ENCODE measurements at regions not wholly inside any gene's neighbourhood (a gene's known extent, or its start where the extent isn't known, plus 50 kb on each side); places are given as distances from the start of the nearest gene placed in this dataset.

- no peak overlapping the region for H3K4me3 ChIP-seq
- no peak for ATAC-seq (ENCODE audit: insufficient read depth, low FRiP score)
- H3K27me3 ChIP-seq (ENCODE audit: control insufficient read depth in 3 of 3, insufficient read depth in 3 of 3, low read length in 2 of 3), result no peaks in the 10 kb centered on the region
- no peak overlapping the region for H3K9ac ChIP-seq (ENCODE audit: insufficient read depth in 1 of 2, low read length in 2 of 2)
- DNase-seq, result no peak
- H3K4me1 ChIP-seq (ENCODE audit: control insufficient read depth in 5 of 5, insufficient read depth in 5 of 5, low read length in 5 of 5), result no peaks in the 10 kb centered on the region
- 78 to 83% methylated on average over 1 of the region's 1 CpG for WGBS, 2 donors
- no peak for TF ChIP-seq CTCF (IDR thresholded peaks at IDR 0.05; ENCODE audit: control extremely low read depth, extremely low read depth)
- no peaks in the 10 kb centered on the region for H3K36me3 ChIP-seq (ENCODE audit: control insufficient read depth in 4 of 4, insufficient read depth in 4 of 4, low read length in 4 of 4)
- no peaks in the 10 kb centered on the region for H3K9me3 ChIP-seq (ENCODE audit: control insufficient read depth in 4 of 4, insufficient read depth in 3 of 4, low read length in 3 of 4)
- no peak overlapping the region for H3K27ac ChIP-seq (ENCODE audit: low read depth in 1 of 2, low read length in 1 of 2)
Measured at GRCh38 chr4:160810424-160810823, 1353.4 kb downstream of the FSTL5 start.

DNA sequence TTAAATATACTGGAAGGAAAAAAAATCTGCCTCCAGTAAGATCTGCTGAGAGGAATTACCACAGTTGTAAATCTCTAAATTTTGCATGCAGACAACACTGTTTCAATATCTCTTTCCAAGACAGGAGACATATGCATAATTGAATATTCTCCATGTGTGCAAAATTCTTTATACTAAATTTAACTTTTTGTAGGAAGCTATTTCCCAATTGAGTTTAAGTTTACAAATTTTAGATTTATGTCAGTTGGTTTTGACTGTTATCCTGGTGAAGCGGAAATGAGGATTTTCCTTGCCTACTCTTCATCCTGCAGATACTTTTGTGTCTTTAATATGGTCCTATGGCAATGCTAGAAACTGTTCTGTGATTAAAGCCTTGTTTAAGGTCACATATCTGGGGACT lies 1352.9 kb downstream of the FSTL5 start:
- Histone ChIP-seq H3K4me1 (ENCODE audit: control insufficient read depth in 5 of 5, insufficient read depth in 5 of 5, low read length in 5 of 5) (no peaks in the 10 kb centered on the region), H3K9me3 (ENCODE audit: control insufficient read depth in 4 of 4, insufficient read depth in 3 of 4, low read length in 3 of 4) (no peaks in the 10 kb centered on the region), H3K9ac (ENCODE audit: insufficient read depth in 1 of 2, low read length in 2 of 2) (no peak overlapping the region), H3K27ac (ENCODE audit: low read depth in 1 of 2, low read length in 1 of 2) (no peak overlapping the region), H3K4me3 (no peak overlapping the region), H3K36me3 (ENCODE audit: control insufficient read depth in 4 of 4, insufficient read depth in 4 of 4, low read length in 4 of 4) (no peaks in the 10 kb centered on the region), H3K27me3 (ENCODE audit: control insufficient read depth in 3 of 3, insufficient read depth in 3 of 3, low read length in 2 of 3) (no peaks in the 10 kb centered on the region)
- ATAC-seq (ENCODE audit: insufficient read depth, low FRiP score) (no peak), DNase-seq (no peak)
- no peak for TF ChIP-seq CTCF (IDR thresholded peaks at IDR 0.05; ENCODE audit: control extremely low read depth, extremely low read depth)
- 87 to 88% methylated on average over 1 of the region's 1 CpG for WGBS, 2 donors

DNA sequence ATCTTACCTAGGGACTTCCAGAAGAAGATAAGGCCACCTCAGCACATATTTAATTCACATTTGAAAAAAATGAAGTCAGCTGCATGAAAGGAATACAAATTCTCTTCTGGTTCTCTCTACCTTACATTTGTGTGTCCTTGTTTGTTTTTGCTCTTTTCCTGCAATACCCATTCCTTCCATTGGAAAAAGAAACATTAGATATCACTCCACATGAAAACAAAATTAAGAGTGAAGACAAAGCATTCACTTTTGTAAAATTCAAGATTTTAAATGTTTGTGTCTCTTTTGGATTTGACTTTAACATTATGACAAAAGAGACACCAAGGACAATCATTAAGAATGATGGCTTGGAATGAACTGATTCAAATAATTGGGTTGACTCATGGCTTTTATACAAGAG lies 1351.8 kb downstream of the FSTL5 start:
- H3K9me3 ChIP-seq (ENCODE audit: control insufficient read depth in 4 of 4, insufficient read depth in 3 of 4, low read length in 3 of 4), result no peaks in the 10 kb centered on the region
- H3K36me3 ChIP-seq (ENCODE audit: control insufficient read depth in 4 of 4, insufficient read depth in 4 of 4, low read length in 4 of 4), result no peaks in the 10 kb centered on the region
- no peak overlapping the region for H3K4me3 ChIP-seq
- ATAC-seq (ENCODE audit: insufficient read depth, low FRiP score) (no peak), DNase-seq (no peak)
- no peaks in the 10 kb centered on the region for H3K27me3 ChIP-seq (ENCODE audit: control insufficient read depth in 3 of 3, insufficient read depth in 3 of 3, low read length in 2 of 3)
- no peak for TF ChIP-seq CTCF (IDR thresholded peaks at IDR 0.05; ENCODE audit: control extremely low read depth, extremely low read depth)
- H3K9ac ChIP-seq (ENCODE audit: insufficient read depth in 1 of 2, low read length in 2 of 2), result no peak overlapping the region
- H3K4me1 ChIP-seq (ENCODE audit: control insufficient read depth in 5 of 5, insufficient read depth in 5 of 5, low read length in 5 of 5), result no peaks in the 10 kb centered on the region
- H3K27ac ChIP-seq (ENCODE audit: low read depth in 1 of 2, low read length in 1 of 2), result no peak overlapping the region

- TF ChIP-seq CTCF (IDR thresholded peaks at IDR 0.05; ENCODE audit: control extremely low read depth, extremely low read depth), result no peak
- Histone ChIP-seq H3K9ac (ENCODE audit: insufficient read depth in 1 of 2, low read length in 2 of 2) (no peak overlapping the region), H3K36me3 (ENCODE audit: control insufficient read depth in 4 of 4, insufficient read depth in 4 of 4, low read length in 4 of 4) (no peaks in the 10 kb centered on the region), H3K4me1 (ENCODE audit: control insufficient read depth in 5 of 5, insufficient read depth in 5 of 5, low read length in 5 of 5) (no peaks in the 10 kb centered on the region), H3K9me3 (ENCODE audit: control insufficient read depth in 4 of 4, insufficient read depth in 3 of 4, low read length in 3 of 4) (no peaks in the 10 kb centered on the region), H3K27me3 (ENCODE audit: control insufficient read depth in 3 of 3, insufficient read depth in 3 of 3, low read length in 2 of 3) (no peaks in the 10 kb centered on the region), H3K27ac (ENCODE audit: low read depth in 1 of 2, low read length in 1 of 2) (no peak overlapping the region), H3K4me3 (no peak overlapping the region)
- DNase-seq (no peak), ATAC-seq (ENCODE audit: insufficient read depth, low FRiP score) (no peak)
Measured at GRCh38 chr4:160814726-160815125, 1349.1 kb downstream of the FSTL5 start.

Data from lung (tissue), 11 donors.